ENCODE measurements at regions not wholly inside any gene's neighbourhood (a gene's known extent, or its start where the extent isn't known, plus 50 kb on each side); places are given as distances from the start of the nearest gene placed in this dataset.

- Histone ChIP-seq H4K20me1 (ENCODE audit: low read length) (no peaks in the 10 kb centered on the region), H3K4me3 (ENCODE audit: low read length) (no peak overlapping the region), H3K4me2 (ENCODE audit: low read length) (peak overlapping the region; percentile 75; the same call in 1 of the 2 replicates), H3K36me3 (ENCODE audit: low read depth, low read length) (no peaks in the 10 kb centered on the region), H3K27me3 (ENCODE audit: low read length) (no peaks in the 10 kb centered on the region), H3K9me2 (replicated peaks; ENCODE audit: low read length) (no peaks in the 10 kb centered on the region), H3K79me2 (ENCODE audit: low read length) (no peaks in the 10 kb centered on the region), H3K27ac (ENCODE audit: low read length) (peak overlapping the region; percentile 94), H2AFZ (ENCODE audit: low read length) (no peak overlapping the region), H3F3A (ENCODE audit: low read length, unreplicated experiment) (peaks cover 17% of the 10 kb centered on the region), H3K4me1 (ENCODE audit: insufficient read depth, low read length) (peaks cover 81% of the 10 kb centered on the region), H3K9me3 (ENCODE audit: low read length) (no peaks in the 10 kb centered on the region), H3K9ac (ENCODE audit: low read length) (peak overlapping the region; percentile 68; the same call in 1 of the 2 replicates)
- ChIA-PET POLR2A (ENCODE audit: unreplicated experiment) (no interaction called here), CTCF (no interaction called here)
- DNase-seq, result no peak
- no peak for ATAC-seq
- intact Hi-C loops (cut with micrococcal nuclease), result loop anchor here (2.0 to 5.0 kb wide), 5 partner anchors 47 to 483 kb away; partner anchors contain the start of gene IFT57
- BruUV-seq (replicated peaks), result no TSS peak
- no peak for TF ChIP-seq EZH2phosphoT487 (IDR thresholded peaks at IDR 0.05; ENCODE audit: borderline replicate concordance, low read length)
- TF ChIP-seq CTCF (conservative IDR thresholded peaks at IDR 0.05; ENCODE audit: low read depth, low read length), result no peak
- no peak for TF ChIP-seq EZH2 (IDR thresholded peaks at IDR 0.05; ENCODE audit: low read length, unreplicated experiment)
Observed at GRCh38 chr3:107989661-107990060, 101.2 kb downstream of the CD47 start.

GRCh38 chr3:107988460-107989175 lies 102.2 kb downstream of the CD47 start:
- CTCF ChIA-PET, result no interaction called here
- Histone ChIP-seq H3K27me3 (ENCODE audit: low read length) (no peaks in the 10 kb centered on the region), H3K9me2 (replicated peaks; ENCODE audit: low read length) (no peaks in the 10 kb centered on the region; the same call in 1 of the 2 replicates), H3F3A (ENCODE audit: low read length, unreplicated experiment) (peaks cover 17% of the 10 kb centered on the region), H3K4me1 (ENCODE audit: insufficient read depth, low read length) (peaks cover 71% of the 10 kb centered on the region), H3K36me3 (ENCODE audit: low read depth, low read length) (no peaks in the 10 kb centered on the region), H3K4me3 (ENCODE audit: low read length) (peak overlapping the region; percentile 37; the same call in 1 of the 2 replicates), H3K9me3 (ENCODE audit: low read length) (no peaks in the 10 kb centered on the region), H2AFZ (ENCODE audit: low read length) (peak overlapping the region; percentile 8), H3K79me2 (ENCODE audit: low read length) (no peaks in the 10 kb centered on the region), H3K4me2 (ENCODE audit: low read length) (peak overlapping the region; percentile 75), H3K9ac (ENCODE audit: low read length) (peak overlapping the region; percentile 68), H3K27ac (ENCODE audit: low read length) (peak overlapping the region; percentile 94), H4K20me1 (ENCODE audit: low read length) (no peaks in the 10 kb centered on the region)
- TF ChIP-seq CTCF (conservative IDR thresholded peaks at IDR 0.05; ENCODE audit: low read depth, low read length) (no peak), EZH2 (IDR thresholded peaks at IDR 0.05; ENCODE audit: low read length, unreplicated experiment) (no peak), EZH2phosphoT487 (IDR thresholded peaks at IDR 0.05; ENCODE audit: borderline replicate concordance, low read length) (no peak)
- intact Hi-C loops (cut with micrococcal nuclease), result loop anchor here (2.0 to 5.0 kb wide), 5 partner anchors 46 to 484 kb away; partner anchors contain the start of gene IFT57
- peak; percentile 90 for DNase-seq
- ATAC-seq, result peak; percentile 61
- BruUV-seq (replicated peaks), result no TSS peak
- POLR2A ChIA-PET (ENCODE audit: unreplicated experiment), result no interaction called here

All from PC-3 (cell line).